ENCODE measurements at regions not wholly inside any gene's neighbourhood (a gene's known extent, or its start where the extent isn't known, plus 50 kb on each side); places are given as distances from the start of the nearest gene placed in this dataset.
A peak's percentile ranks its signal among the peaks of the same experiment; 100 is the strongest.

DNA sequence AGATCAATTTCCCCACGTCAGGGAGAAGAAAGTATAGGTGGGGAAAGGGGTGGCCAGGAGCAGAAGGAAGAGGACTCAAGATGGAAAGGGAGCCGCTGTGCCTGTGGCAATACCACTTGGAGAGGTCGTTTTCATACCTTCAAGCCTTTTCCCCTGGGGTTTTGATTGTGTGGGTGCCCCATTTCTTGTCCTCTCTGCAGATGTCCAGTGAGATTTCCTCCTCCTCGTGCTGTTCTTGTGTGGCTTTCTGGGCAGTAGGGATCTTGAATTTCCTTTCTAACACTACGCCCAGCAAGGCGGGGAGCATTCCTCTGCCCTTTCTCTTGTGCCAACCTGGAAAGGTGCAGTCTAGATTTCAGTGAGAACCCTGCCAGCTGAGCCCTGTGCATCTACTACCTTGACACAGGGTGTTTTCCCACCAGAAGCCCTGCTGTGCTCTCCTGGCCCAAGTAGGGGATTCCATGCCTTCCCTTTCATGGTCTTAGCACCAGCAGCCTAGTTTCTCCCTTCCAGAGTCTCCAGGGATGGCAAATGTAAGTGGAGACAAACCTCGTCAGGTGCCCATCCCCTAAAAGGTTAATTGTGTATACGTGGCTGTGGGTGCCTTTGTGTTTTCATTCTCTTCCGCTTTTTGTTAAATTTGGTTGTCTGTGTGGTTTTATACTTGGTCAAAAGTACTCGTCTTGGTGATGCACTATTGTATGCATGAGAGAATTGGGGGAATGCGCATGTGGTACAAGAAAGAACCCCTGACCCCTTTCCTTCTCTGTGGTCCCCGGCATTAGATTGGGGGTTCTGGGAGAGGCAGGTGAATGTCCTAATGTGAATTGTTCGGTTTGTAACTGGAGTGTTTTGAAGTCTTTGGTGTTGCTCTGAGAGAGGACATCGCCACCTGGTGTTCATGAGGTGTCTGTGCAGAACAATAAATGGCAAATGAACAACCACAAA lies 71.4 kb upstream of the MPEG1 start:
- TF ChIP-seq, protein P1, sequence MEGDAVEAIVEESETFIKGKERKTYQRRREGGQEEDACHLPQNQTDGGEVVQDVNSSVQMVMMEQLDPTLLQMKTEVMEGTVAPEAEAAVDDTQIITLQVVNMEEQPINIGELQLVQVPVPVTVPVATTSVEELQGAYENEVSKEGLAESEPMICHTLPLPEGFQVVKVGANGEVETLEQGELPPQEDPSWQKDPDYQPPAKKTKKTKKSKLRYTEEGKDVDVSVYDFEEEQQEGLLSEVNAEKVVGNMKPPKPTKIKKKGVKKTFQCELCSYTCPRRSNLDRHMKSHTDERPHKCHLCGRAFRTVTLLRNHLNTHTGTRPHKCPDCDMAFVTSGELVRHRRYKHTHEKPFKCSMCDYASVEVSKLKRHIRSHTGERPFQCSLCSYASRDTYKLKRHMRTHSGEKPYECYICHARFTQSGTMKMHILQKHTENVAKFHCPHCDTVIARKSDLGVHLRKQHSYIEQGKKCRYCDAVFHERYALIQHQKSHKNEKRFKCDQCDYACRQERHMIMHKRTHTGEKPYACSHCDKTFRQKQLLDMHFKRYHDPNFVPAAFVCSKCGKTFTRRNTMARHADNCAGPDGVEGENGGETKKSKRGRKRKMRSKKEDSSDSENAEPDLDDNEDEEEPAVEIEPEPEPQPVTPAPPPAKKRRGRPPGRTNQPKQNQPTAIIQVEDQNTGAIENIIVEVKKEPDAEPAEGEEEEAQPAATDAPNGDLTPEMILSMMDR (conservative IDR thresholded peaks at IDR 0.05): peak; percentile 80
- Histone ChIP-seq H2BK20ac (ENCODE audit: low read depth, low read length, poor library complexity, severe bottlenecking) (no peak overlapping the region), H2AK5ac (ENCODE audit: insufficient read length, low read length) (no peak overlapping the region), H2AFZ (ENCODE audit: low read length) (no peak overlapping the region), H3K27me3 (ENCODE audit: insufficient read depth, low read length) (no peaks in the 10 kb centered on the region), H4K91ac (ENCODE audit: insufficient read length, low read depth, low read length) (no peak overlapping the region), H3K79me2 (ENCODE audit: insufficient read depth, low read length) (no peaks in the 10 kb centered on the region), H2BK5ac (ENCODE audit: insufficient read length, low read length) (no peak overlapping the region), H3K23me2 (ENCODE audit: insufficient read length, low read depth, low read length, poor library complexity, severe bottlenecking) (no peaks in the 10 kb centered on the region), H2BK15ac (ENCODE audit: low read depth, low read length) (no peak overlapping the region), H3K79me1 (ENCODE audit: insufficient read depth, low read depth, low read length, poor library complexity, severe bottlenecking) (no peaks in the 10 kb centered on the region), H2BK120ac (ENCODE audit: low read depth, low read length, poor library complexity, severe bottlenecking) (no peak overlapping the region), H3K4ac (ENCODE audit: low read depth, low read length) (no peak overlapping the region), H3K4me2 (ENCODE audit: insufficient read depth, insufficient read length, low read length) (no peak overlapping the region), H3K27ac (ENCODE audit: insufficient read length, low read depth, low read length) (no peak overlapping the region), H4K20me1 (ENCODE audit: control insufficient read depth, insufficient read depth, insufficient read length) (no peaks in the 10 kb centered on the region), H4K5ac (ENCODE audit: insufficient read length, low read depth, low read length) (no peak overlapping the region), H4K8ac (replicated peaks; ENCODE audit: insufficient read length, low read depth, low read length) (no peak overlapping the region), H3K4me1 (ENCODE audit: insufficient read depth, low read length) (no peaks in the 10 kb centered on the region), H3K9ac (ENCODE audit: extremely low read depth, insufficient read length, low read length) (no peak overlapping the region), H3K18ac (ENCODE audit: insufficient read length, low read depth, low read length) (no peak overlapping the region), H3K14ac (ENCODE audit: insufficient read depth, low read length) (no peak overlapping the region), H3K9me3 (ENCODE audit: control insufficient read depth, low read depth, low read length) (no peaks in the 10 kb centered on the region), H3K23ac (ENCODE audit: insufficient read length, low read depth, low read length) (no peak overlapping the region), H3T11ph (ENCODE audit: low read length) (no peak overlapping the region), H3K56ac (ENCODE audit: insufficient read length, low read depth, low read length) (no peak overlapping the region), H2BK12ac (ENCODE audit: insufficient read length, low read depth, low read length) (no peak overlapping the region)
- DNase-seq: peak; percentile 50
- Mint-ChIP-seq H3K9me3 (peaks cover 13 to 28% of the 10 kb centered on the region in 2 experiments), H3K4me1 (peaks cover 2% of the 10 kb centered on the region in 2 experiments; a peak in 2 of 4 replicates), H3K27me3 (ENCODE audit: low read depth) (peaks cover 3% of the 10 kb centered on the region), H3K4me3 (no peak overlapping the region), H3K27ac (no peak overlapping the region; a peak in 1 of 7 replicates), H3K36me3 (ENCODE audit: insufficient read depth in 1 of 3, low read depth in 3 of 3) (peaks cover 0 to 4% (median 0%) of the 10 kb centered on the region in 3 experiments; a peak in 3 of 7 replicates)
- no CpG with 5 or more reads among the region's 14 CpGs for WGBS (ENCODE audit: extremely low coverage, insufficient read length, low lambda C conversion rate)
